ENCODE measurements at regions not wholly inside any gene's neighbourhood (a gene's known extent, or its start where the extent isn't known, plus 50 kb on each side); places are given as distances from the start of the nearest gene placed in this dataset.

GRCh38 chr1:22275626-22276395 is 132.9 kb upstream of the WNT4 start (continued):
- TF ChIP-seq GZF1 (CRISPR knock-in tag; IDR thresholded peaks at IDR 0.05) (no peak), TSC22D2 (CRISPR knock-in tag; IDR thresholded peaks at IDR 0.05; ENCODE audit: borderline replicate concordance) (no peak), NRL (CRISPR knock-in tag; IDR thresholded peaks at IDR 0.05; ENCODE audit: borderline replicate concordance) (no peak), U2AF1 (optimal IDR thresholded peaks at IDR 0.05; ENCODE audit: low read depth, low read length) (no peak), ISL2 (CRISPR knock-in tag; IDR thresholded peaks at IDR 0.05) (no peak), PHF5A (CRISPR knock-in tag; IDR thresholded peaks at IDR 0.05; ENCODE audit: low read depth, unreplicated experiment) (no peak), TMF1 (CRISPR knock-in tag; IDR thresholded peaks at IDR 0.05; ENCODE audit: low read depth) (no peak), CTCF (CRISPR knock-in tag; IDR thresholded peaks at IDR 0.05) (peak; percentile 74), SMC3 (IDR thresholded peaks at IDR 0.05; ENCODE audit: low read length) (no peak), ZFYVE20 (CRISPR knock-in tag; IDR thresholded peaks at IDR 0.05; ENCODE audit: borderline replicate concordance, low read depth) (no peak), ZNF768 (CRISPR knock-in tag; IDR thresholded peaks at IDR 0.05) (peak; percentile 48; the same call in 1 of the 2 replicates), ZNF639 (CRISPR knock-in tag; conservative IDR thresholded peaks at IDR 0.05) (no peak), RAD21 (CRISPR knock-in tag; IDR thresholded peaks at IDR 0.05) (peak; percentile 36; the same call in 1 of the 2 replicates), ZNF138 (CRISPR knock-in tag; IDR thresholded peaks at IDR 0.05; ENCODE audit: low read depth) (no peak), SRSF9 (IDR thresholded peaks at IDR 0.05; ENCODE audit: borderline replicate concordance, insufficient read depth, low read depth, low read length, poor library complexity, severe bottlenecking) (no peak)
- TF ChIP-seq, protein P1, sequence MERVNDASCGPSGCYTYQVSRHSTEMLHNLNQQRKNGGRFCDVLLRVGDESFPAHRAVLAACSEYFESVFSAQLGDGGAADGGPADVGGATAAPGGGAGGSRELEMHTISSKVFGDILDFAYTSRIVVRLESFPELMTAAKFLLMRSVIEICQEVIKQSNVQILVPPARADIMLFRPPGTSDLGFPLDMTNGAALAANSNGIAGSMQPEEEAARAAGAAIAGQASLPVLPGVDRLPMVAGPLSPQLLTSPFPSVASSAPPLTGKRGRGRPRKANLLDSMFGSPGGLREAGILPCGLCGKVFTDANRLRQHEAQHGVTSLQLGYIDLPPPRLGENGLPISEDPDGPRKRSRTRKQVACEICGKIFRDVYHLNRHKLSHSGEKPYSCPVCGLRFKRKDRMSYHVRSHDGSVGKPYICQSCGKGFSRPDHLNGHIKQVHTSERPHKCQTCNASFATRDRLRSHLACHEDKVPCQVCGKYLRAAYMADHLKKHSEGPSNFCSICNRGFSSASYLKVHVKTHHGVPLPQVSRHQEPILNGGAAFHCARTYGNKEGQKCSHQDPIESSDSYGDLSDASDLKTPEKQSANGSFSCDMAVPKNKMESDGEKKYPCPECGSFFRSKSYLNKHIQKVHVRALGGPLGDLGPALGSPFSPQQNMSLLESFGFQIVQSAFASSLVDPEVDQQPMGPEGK (CRISPR knock-in tag; IDR thresholded peaks at IDR 0.05): 0 out of 2 replicates have a peak, but pooled peaks have one; percentile 18

Data from HepG2 (cell line).